NCI-H2171 (cell line): ENCODE measurements at regions not wholly inside any gene's neighbourhood (a gene's known extent, or its start where the extent isn't known, plus 50 kb on each side); places are given as distances from the start of the nearest gene placed in this dataset.

ENCODE experiments used
- DNase-seq: peaks from one replicate; lab custom pipeline; 2025; lab: John Stamatoyannopoulos, UW

- no peak for DNase-seq
Observed at GRCh38 chr2:79453918-79454317, 58.9 kb upstream of the CTNNA2 start.

DNA sequence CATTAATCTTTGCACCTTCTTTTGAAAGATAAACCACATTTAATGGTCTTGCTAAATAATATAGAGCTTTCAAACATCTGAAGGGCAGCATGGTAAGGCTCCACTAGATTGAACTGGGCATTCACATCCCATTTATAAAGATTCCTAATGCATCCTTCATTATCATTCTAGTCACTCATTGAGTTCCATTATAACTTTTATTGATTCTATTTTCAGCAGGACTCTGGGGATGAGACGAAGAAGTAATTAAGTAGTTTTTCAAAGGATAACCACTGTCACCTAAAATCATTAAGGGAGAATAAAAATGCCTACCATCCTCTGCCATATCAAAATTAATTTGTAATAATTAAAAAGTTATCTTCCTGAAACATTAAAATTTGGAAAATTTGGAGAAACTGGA, 60.2 kb upstream of the CTNNA2 start:
- no peak for DNase-seq

- no peak for DNase-seq
Observed at GRCh38 chr2:79447463-79447862, 65.4 kb upstream of the CTNNA2 start.

- no peak for DNase-seq
Observed at GRCh38 chr2:79446313-79446712, 66.5 kb upstream of the CTNNA2 start.

GRCh38 chr2:79437433-79438267, 75.2 kb upstream of the CTNNA2 start:
- DNase-seq = no peak

- DNase-seq = no peak
Observed at GRCh38 chr2:79434362-79434761, 78.5 kb upstream of the CTNNA2 start.

DNA sequence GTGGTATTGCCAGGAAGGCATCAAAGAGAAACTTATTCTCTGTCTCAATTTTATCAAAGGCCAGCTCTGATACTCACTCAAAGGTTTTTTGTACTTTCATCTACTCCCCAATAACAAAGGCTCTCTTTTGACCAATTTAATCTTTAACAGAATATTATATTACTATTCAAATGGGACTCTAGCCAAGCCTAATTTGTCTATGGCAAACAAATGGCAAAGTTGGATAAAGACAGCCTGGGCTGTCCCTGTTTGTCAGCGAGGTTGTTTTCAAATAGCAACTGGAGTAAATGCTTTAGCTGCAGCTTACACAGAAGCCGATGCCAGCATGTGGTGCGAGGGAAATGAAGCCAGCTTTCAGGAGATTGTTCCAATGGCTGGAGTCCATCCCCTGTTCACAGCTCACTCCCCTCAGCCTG, 80.1 kb upstream of the CTNNA2 start:
- DNase-seq = no peak

DNA sequence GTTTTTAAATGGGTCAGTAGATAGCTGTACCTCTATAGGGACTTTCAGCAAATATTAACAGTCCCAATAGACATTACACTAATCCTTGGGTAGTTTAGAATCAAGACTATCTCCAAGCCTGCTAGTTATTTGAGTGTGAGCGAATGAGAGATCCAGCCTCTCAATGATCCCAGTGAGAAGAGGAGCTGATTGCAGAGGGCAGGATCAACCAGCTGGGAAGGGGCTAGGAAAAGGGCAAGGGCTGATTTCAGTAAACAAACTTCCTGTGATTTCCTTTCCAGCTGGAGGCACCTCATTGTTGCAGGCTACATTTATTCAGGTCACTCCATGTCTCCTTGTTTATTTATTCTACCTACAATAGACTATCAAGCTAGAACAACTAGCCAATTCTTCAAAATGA, 84.1 kb upstream of the CTNNA2 start:
- DNase-seq = no peak

DNA sequence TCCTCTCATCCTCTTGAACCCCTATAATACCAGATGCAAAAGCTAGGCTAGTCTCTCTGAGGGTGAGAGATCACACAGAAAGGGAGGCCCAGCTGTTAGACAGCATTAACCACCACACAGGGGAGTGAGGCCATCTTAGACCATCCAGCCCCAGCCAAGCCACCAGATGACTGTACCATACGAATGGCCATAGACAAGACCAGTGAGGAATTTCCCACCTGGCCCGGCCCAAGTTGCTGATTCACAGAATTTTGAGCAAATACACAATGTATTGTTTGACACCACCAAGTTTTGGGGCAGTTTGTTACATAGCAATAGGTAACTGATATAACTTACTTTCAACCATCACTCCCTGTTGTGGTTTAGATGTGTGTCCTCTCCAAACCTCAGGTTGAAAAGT, 98.2 kb upstream of the CTNNA2 start:
- DNase-seq = no peak

DNA sequence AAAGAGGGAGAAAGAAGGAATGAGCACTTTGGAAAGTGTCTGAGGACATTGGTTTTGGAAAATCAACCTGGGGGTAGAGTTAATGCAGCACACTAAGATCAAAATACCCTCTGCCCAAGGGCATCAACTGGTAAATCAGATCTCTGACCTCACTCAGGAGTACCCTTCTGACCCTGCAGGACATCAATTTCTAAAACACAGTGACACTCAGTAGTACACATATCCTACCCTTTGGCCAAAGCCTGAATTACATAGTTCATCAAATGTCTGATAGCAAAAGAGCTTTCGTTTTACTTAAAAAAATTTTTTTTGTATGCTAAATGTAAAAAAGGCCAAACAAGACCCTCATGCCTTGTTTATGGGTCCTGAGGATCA, 118.4 kb upstream of the CTNNA2 start:
- no peak for DNase-seq

- DNase-seq = no peak
Observed at GRCh38 chr2:79393806-79394484, 118.9 kb upstream of the CTNNA2 start.

GRCh38 chr2:79393107-79393685, 119.7 kb upstream of the CTNNA2 start:
- DNase-seq = no peak

GRCh38 chr2:79389481-79389880, 123.4 kb upstream of the CTNNA2 start:
- no peak for DNase-seq

DNA sequence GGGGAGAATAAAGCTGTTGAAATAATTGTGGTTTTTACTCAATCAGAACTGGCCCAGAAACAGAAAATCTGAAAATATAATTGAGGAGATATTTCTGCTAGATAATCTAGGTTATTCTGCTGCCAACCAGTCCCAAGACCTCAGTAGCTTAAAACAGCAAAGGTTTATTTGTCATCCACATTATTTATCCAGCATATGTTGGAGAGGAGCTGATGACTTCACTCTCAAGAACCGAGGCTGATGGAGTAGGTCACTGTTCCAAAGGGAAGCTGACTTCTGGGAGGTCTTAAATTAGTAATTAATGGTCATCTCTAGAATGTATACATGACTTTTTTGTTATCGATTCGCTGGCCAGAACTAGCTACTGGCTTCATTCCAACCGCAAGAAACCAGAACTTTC, 124.8 kb upstream of the CTNNA2 start:
- DNase-seq = no peak

DNA sequence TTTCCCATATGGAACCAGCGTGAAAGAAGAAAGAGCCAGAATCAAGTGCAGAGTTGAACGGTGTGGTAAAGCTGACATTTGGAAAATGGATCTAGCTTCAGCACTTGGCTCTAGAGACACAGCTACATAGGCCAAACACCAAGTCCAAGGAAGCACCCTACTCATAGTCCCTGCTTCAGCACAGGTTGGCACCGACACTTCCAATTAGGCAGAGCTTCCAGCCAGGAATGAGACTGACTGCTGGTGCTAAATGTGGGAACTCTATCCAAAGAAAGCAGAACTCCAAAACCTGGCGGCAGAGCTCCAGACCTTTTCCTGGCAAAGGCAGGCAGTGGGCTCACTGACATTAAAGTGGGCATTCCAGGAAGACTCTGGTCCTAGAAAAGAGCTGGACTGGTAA, 125.4 kb upstream of the CTNNA2 start:
- no peak for DNase-seq

- DNase-seq = no peak
Observed at GRCh38 chr2:79383681-79384080, 129.2 kb upstream of the CTNNA2 start.

- DNase-seq = no peak
Observed at GRCh38 chr2:79375817-79376216, 137.0 kb upstream of the CTNNA2 start.

DNA sequence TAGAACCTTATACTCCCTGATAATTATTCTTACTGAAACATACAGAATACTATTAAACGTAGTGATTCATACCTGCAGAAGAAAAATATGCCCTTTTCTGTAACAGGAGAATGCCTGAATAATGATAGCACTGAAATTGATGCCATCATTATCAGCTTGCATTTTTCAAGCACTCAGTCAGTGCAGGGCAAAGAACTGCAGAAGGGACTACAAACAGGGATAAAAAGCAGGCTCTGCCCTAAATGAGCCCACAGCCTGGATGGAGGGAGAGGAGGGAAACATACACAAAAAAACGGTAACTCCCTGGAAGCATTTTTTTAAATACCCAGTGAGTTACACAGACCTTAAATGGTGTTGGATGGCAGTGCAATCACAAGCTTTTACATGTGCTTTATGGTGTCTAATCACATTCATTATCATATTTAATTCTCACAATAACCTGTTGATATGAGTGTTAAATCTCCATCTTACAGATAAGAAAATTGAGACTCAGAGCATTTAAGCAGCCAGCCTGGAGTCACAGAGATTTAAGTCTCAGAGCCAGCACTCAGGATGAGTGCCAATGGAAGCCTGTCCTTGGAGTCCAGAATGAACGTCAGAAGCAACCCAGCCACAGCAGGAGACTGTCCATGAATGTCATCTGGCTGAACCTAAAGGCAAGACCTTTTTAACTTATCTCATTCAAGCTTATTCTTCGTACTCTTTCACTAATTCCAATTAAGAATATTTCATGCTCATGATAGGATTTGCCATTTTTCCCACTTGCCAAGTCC, 139.3 kb upstream of the CTNNA2 start:
- no peak for DNase-seq

DNA sequence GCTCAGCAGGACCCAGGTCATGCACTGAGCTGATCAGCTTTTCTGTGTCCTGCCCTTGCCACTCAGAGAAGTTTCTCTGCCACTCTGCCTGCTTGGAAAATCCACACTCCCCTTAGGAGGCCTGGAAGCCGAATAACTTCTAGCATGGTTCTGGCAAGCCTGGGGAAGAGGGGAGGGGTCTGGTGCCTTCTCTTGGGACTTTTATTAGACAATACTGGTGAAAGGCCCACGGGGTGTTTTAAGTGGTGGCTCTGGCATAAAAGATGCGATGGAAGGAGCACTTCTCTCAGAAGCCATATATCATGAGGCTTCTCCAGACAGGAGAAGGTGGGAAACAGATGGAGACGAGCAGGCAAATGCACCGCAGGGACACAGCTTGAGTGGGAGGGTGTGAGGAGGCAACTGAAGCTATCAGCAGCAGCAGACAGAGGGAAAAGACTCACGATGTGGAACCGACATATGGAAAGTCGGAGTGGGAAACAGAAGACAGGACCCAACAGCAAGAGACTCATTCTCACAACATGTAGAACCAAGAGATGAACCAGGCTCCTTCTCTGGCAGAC, 141.8 kb upstream of the CTNNA2 start:
- DNase-seq = no peak

DNA sequence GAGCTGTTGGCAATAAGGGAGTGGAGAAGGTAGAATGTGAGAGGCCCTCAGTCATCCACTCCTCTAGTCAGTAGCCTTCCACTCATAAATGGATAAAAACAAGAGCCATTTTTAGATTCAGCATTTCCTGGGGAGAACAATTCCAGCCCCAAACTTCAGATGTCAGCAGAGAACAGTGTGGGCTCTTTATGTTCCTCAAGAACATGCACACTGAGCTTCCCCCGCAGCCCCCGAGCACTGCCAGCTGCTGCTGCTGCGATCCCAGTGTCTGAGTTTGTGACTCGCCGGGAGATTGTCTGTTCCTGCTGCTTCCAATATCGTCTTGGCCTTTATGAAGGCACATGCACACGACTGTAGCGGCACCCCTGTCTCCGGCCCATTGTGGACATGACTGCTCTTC, 143.7 kb upstream of the CTNNA2 start:
- no peak for DNase-seq

DNA sequence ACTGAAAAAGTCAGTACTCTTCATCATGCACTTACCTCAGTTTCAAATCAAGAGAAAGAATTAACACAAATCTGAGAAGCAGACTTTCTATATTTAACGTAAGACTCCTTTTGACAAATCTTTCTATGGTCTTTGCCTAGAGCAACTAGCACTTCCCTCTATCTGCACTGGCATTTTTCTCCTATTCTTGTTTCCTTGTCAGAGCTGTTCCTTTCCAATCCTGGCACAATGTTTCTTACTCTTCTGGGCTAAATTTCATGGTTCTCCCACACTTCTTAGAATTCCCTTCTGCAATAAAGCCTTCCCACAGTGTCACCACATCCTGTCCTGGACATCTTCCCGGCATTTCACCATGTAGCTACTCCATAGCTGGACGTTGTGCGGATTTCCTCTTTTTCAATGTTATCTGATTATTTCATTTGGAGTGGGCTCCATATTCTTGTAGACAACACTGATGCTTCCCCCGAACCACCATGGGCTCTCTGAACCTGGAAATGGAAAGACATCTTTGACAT, 144.7 kb upstream of the CTNNA2 start:
- DNase-seq = no peak

- DNase-seq = no peak
Observed at GRCh38 chr2:79359419-79359818, 153.4 kb upstream of the CTNNA2 start.
